Activated T-cell treated with anti-CD3 and anti-CD28 coated beads for 1 hour (primary cell): ENCODE measurements at regions not wholly inside any gene's neighbourhood (a gene's known extent, or its start where the extent isn't known, plus 50 kb on each side); places are given as distances from the start of the nearest gene placed in this dataset.

ENCODE experiments used
- DNase-seq: peaks from one replicate; pipeline ENCODE4 v3.0.0-alpha.2; 2020; ENCODE audit warnings: low read depth

DNA sequence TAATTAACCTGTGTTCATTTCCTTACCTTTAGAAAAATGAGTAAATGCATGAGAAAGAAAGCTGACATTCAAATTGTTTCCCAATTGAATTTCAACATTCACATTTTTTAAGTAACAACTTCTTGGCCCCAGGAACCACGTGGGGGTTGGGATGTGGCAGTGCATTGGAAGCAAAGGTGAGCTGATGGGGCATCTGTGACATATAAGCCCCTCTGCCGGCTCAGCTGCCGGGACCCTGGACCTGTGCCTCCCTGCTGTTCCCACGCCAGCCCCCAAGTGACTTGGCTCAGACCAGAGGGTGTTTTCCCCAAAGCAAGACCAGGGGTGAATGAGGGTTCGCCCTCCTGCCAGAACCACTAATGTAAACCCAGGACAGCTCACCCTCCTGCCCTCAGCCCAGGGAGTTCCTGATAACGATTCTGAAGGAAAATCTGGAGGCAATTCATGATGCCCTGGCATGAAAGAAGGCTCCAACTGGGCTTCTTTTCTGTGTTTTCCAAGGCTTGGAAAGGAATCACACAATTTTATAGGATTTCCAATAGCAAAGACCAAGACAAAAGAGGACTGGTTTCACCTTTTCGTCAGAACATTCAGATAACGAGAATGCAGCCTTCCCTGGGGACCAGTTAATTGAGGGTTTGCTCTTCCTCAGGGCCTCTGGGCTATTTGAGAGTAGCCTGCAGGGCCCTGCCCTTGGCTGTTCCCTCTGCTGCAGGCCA, 193.2 kb upstream of the TWIST2 start:
- DNase-seq = no peak

DNA sequence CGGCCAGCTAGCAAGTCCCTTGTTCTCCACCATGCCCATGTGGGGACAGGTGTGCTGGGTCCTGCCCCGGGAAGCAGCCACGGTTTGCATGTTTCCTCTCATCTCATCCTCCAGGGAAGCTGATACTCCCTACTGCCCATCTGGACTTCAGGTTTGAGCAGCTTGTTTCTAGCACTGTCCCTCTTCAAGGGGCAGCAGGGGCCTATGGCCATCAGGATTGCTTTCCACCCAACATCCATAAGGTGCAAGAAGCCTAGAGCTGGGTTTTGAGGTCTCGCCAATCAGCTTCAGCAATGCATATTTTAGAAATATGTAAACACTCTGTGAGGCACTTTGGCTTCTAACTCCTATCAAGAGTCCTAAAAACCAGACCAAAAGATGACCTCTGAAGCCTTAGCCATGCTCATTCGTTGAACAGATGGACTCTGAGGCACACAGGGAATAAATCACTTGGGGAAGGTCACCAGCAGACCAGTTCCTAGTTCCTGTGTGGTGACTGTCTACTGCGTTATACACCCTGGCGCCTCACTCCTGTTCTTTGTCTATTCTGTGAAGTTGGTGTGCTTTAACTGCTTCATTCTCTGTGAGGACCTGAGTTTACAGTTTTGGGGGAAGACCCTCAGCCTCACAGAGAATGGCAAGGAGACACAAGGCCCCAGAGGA, 192.6 kb upstream of the TWIST2 start:
- DNase-seq = no peak

GRCh38 chr2:238655974-238656722, 191.7 kb upstream of the TWIST2 start:
- no peak for DNase-seq

GRCh38 chr2:238657132-238658053, 190.5 kb upstream of the TWIST2 start:
- no peak for DNase-seq

GRCh38 chr2:238658054-238658407, 189.9 kb upstream of the TWIST2 start:
- no peak for DNase-seq

- DNase-seq = no peak
These were observed 189.1 kb upstream of the TWIST2 start for GRCh38 chr2:238658820-238659219.

GRCh38 chr2:238659231-238659630, 188.7 kb upstream of the TWIST2 start:
- DNase-seq = no peak

DNA sequence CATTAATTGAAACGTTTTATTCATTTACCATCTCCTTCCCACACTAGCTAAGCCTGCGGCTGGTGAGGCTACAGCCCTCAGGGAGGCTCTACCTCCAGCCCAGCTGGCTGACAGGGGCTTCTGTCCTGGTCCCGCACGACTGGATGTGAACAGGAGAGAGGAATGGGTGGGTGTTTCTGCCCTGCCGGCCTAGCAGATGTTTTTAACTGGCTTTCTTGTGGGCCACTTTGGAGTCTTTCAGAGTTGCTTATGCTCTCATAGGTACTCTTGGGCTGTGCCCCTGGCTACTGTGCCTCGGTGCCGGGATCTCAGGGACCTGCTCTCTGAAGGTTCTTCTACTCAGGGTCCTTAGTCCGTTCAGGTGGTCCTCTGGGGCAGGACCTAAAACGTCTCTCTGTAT, 184.3 kb upstream of the TWIST2 start:
- no peak for DNase-seq

DNA sequence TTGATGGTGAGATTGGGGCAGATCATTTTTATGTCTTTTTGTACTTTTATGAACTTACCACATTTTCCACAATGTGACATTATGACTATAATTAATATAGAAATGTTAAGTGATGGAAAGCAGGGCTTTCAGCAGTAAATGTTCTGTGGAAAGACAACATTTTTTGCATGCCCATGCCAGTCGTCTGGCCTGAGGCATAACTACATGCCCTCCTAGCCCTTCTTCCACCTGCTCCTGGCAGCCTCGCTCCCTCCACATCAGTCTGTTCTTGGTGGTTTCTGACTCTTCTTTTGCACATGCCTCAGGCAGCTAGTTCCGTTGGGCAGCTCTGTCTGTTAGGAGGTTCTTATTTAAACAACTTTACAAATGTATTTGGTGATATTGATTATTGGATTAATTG, 182.0 kb upstream of the TWIST2 start:
- DNase-seq = no peak

GRCh38 chr2:238666543-238666942, 181.3 kb upstream of the TWIST2 start:
- DNase-seq = no peak

DNA sequence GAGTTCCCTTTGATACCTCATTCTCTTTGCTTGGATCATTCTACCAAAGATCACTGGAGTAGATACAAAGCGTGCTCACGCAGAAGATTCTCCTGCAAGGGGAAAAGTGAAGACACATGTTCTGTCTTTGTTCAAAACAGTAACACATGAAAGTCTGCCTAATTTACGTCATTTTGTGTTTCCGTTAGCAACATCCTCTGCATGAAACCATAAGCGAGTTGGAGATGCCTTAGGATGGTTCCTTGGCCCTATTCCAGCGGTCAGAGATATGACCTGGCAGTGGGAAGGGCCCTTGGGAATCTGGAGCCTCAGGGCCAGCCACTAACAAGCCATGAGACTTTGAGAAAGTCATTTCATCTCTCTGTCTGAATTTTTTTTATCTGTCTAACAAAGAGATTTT, 180.9 kb upstream of the TWIST2 start:
- no peak for DNase-seq

DNA sequence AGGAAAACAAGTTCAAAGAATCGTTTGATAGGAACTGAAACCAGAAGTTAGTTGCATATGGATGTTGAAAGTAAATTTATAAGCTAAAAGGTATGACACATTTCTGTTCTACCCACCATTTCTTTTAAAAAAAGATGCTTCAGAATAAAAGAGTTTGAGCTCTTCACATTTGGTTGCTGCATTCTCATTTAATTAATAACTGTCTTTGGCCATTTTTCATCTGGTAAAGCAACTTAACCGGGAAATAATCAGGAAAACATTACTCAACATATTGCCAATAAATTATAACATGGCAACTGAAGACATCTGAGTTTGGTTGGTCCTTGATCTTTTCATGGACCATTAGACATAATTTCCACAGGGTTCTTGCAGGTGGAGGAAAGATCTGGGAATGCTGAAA, 180.2 kb upstream of the TWIST2 start:
- DNase-seq = no peak

DNA sequence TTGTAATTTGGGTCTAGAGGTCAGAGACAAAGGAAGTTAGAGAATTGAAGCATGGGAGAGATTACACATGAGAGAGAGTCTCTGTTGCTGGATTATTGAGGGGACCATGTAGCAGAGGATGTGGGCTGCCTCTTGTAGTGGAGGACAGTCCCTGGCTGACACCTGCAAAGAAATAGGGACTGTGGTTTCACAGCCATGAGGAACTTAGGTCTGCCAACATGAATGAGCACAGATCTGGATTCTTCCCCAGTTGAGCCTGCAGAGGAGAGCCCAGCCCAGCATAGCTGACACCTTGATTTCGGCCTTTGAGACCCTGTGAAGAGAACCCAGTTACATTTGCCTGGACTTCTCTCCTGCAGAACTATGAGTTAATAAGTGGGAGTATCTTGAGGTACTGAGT, 179.5 kb upstream of the TWIST2 start:
- no peak for DNase-seq

GRCh38 chr2:238669046-238669445, 178.8 kb upstream of the TWIST2 start:
- DNase-seq = no peak

DNA sequence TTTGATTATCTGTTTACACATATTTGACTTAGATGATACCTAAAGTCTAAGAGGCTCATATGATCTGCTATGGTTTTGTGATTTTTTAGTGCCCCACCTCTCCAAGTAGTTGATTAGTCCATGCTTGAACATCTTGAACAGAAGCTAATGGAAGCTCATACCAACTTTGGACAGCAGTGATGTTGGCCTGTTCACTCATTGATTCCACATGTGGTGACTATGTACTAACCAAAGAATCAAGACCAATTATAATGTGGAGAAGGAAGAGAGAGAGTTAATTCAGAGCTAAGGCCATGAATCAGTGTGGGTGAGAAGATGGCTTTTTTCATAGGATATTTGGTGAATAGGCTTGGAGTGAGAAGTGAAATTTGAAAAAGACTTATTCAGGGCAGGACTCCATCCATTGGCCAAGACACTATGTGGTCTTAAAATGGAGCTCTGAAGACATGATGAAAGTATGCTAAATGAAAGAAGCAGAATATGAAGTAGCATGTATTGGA, 178.3 kb upstream of the TWIST2 start:
- DNase-seq = no peak

DNA sequence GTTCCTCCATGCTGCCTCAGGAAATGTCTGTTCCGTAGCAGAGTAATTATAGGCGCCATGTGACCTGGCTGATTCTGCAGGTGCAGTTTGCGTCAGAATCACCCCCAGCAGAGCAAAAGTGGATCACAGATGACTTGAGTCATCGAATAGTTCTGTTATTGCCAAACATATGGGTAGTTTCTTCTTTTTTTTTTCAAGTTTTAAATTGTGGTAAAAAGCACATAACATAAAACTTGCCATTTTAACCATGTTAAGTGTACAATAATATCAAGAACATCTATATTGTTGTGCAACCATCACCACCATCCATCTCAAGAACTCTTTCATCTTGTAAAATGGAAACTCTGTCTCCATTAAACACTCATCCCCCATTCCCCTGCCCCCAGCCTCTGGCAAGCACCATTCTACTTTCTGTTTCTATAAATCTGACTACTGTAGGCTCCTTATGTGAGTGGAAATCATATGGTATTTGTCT, 177.7 kb upstream of the TWIST2 start:
- no peak for DNase-seq

DNA sequence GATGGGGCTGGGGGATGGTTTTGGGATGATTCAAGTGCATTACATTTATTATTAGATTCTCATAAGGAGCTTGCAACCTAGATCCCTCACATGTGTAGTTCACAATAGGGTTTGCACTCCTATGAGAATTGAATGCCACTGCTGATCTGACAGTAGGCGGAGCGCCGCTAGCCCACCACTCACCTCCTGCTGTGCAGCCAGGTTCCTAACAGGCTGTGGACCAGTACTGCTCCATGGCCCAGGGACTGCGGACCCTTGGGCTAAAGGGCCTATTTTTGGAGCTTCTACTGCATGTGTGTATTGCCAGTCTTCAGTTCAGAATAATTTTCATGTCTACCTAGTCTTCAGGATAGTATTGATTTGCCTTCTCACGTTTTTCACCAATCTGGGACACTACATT, 165.3 kb upstream of the TWIST2 start:
- no peak for DNase-seq

DNA sequence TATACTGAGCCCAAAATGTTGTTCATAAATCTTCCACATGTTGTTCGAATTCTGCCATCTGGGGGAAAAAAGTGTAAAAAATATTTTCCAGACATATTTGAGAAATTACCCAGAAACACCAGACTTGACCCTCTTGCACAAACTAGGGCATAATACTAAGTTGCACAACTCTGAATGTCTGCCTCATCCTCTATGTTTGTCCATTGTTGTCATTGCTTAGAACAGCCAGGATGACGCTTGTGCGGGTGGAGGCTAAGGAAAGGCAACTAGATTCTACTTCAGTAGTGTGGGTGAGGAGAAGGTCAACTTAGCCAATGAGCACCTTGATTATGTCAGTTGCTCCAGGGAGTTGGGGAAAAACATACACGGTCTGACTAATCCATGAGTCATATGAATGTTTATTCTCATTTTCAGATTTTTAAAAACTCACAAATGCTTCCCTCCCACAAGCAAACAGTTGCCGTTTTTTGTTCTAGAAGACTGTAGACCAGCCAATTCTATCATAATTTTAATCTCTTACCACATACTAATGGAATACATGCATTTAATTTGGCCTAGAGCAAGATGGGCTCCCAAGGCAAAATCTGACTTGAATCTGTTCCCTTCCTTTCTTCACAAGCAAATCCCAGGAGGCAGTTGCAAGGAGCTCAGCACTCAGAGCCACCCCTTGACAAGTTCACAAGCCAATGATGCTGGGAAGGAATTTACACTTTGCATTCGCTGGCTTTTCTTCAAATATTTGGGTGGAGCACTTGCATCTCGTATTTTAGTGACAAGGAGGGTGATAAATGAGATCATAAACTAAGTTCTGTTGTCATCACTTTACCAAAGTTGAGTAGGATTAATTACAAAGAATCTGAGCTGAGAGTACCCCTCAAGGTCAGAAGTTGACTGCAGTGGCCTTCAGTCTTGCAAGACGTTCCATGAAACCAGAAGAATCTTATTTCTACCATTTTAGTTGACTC, 163.2 kb upstream of the TWIST2 start:
- no peak for DNase-seq

GRCh38 chr2:238685327-238685709, 162.6 kb upstream of the TWIST2 start:
- no peak for DNase-seq

DNA sequence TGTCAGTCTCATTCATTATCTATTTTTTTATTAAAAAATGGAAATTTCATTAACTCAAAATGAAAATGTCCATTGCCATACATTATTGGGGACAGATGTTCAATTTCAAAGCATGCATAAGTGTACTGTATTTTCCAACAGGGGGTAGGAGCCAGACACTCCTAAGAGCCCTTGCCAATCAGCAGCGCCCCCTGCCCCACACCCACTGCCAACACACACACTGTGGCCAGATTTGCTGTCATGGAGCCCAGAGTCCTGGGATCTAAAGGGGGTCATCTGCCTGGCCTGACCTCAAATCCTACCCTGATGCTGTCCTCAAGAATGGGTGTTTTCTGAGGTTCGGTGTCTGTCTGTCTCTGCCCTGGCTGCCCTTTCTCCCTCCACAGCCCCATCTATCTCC, 162.2 kb upstream of the TWIST2 start:
- no peak for DNase-seq

GRCh38 chr2:238686223-238686622, 161.7 kb upstream of the TWIST2 start:
- DNase-seq = no peak
